ENCODE measurements at regions not wholly inside any gene's neighbourhood (a gene's known extent, or its start where the extent isn't known, plus 50 kb on each side); places are given as distances from the start of the nearest gene placed in this dataset.
"Not testable (repeated sequence)": the region's sequence is repeated elsewhere in the genome, so short reads cannot be mapped to it uniquely, and the experiment has no call there.

DNA sequence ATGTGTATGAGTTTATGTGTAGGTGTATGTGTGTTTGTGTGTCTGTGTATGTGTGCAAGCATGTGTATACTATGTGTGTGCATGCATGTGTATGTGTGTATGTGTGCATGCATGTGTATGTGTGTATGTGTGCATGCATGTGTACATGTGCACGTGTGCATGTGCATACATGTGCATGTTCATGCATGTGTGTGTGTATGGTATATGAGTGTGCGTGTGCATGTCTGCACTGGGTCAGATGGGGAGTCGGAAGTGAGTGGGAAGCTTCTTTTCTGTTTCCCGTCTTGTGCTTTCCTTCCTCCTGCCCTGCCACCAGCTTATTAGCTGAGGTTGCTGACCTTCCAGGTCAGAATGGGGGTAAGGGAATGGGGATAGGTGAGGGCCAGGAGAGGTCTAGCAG, 174.7 kb downstream of the MAP2K4 start:
- TF ChIP-seq, protein P1, sequence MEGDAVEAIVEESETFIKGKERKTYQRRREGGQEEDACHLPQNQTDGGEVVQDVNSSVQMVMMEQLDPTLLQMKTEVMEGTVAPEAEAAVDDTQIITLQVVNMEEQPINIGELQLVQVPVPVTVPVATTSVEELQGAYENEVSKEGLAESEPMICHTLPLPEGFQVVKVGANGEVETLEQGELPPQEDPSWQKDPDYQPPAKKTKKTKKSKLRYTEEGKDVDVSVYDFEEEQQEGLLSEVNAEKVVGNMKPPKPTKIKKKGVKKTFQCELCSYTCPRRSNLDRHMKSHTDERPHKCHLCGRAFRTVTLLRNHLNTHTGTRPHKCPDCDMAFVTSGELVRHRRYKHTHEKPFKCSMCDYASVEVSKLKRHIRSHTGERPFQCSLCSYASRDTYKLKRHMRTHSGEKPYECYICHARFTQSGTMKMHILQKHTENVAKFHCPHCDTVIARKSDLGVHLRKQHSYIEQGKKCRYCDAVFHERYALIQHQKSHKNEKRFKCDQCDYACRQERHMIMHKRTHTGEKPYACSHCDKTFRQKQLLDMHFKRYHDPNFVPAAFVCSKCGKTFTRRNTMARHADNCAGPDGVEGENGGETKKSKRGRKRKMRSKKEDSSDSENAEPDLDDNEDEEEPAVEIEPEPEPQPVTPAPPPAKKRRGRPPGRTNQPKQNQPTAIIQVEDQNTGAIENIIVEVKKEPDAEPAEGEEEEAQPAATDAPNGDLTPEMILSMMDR (IDR thresholded peaks at IDR 0.05; ENCODE audit: insufficient read depth, missing control alignments), result no peak
- no peak for DNase-seq (ENCODE audit: insufficient read length, low spot score)
- FAIRE-seq, result no peak

- FAIRE-seq (no peak), DNase-seq (ENCODE audit: insufficient read length, low spot score) (no peak)
- TF ChIP-seq, protein P1 (IDR thresholded peaks at IDR 0.05; ENCODE audit: insufficient read depth, missing control alignments), result no peak
Measured at GRCh38 chr17:12201294-12201880, 180.7 kb downstream of the MAP2K4 start.

GRCh38 chr17:12209632-12210191, 189.0 kb downstream of the MAP2K4 start:
- no peak for FAIRE-seq
- DNase-seq (ENCODE audit: insufficient read length, low spot score), result no peak
- TF ChIP-seq, protein P1 (IDR thresholded peaks at IDR 0.05; ENCODE audit: insufficient read depth, missing control alignments), result no peak

DNA sequence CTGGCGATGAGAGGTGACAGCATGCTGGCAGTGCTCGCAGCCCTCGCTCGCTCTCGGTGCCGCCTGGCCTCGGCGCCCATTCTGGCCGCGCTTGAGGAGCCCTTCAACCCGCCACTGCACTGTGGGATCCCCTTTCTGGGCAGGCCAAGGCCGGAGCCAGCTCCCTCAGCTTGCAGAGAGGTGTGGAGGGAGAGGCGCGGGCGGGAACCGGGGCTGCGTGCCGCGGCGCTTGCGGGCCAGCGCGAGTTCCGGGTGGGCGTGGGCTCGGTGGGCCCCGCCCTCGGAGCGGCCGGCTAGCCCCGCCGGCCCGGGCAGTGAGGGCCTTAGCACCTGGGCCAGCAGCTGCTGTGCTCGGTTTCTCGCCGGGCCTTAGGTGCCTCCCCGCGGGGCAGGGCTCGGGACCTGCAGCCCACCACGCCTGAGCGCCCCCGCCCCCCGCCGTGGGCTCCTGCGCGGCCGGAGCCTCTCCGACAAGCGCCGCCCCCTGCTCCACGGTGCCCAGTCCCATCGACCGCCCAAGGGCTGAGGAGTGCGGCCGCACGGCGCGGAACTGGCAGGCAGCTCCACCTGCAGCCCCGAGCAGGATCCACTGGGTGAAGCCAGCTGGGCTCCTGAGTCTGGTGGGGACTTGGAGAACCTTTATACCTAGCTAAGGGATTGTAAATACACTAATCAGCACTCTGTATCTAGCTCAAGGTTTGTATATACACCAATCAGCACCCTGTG, 200.2 kb downstream of the MAP2K4 start:
- DNase-seq (ENCODE audit: insufficient read length, low spot score); FAIRE-seq: not testable (repeated sequence)

DNA sequence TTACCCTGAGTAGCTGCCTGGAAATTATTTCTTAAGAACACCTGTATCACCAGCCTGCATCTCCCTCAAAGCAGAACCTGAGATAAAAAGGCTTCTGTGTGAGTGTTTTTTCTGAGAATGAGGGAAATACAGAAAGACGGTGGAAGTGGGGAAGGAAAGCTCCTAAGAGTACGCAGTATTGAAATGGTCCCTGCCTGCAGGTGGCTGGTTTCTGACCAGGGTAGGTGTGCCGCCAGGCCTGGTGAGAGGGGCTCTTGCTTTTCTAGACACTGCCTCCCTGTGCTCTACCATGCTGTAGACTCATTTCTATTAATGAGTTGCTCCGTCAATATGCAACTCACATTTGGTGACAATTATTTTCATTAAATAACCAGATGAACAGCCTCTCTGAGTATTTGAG, 201.7 kb downstream of the MAP2K4 start:
- no peak for FAIRE-seq
- no peak for DNase-seq (ENCODE audit: insufficient read length, low spot score)
- TF ChIP-seq, protein P1 (IDR thresholded peaks at IDR 0.05; ENCODE audit: insufficient read depth, missing control alignments), result no peak

DNA sequence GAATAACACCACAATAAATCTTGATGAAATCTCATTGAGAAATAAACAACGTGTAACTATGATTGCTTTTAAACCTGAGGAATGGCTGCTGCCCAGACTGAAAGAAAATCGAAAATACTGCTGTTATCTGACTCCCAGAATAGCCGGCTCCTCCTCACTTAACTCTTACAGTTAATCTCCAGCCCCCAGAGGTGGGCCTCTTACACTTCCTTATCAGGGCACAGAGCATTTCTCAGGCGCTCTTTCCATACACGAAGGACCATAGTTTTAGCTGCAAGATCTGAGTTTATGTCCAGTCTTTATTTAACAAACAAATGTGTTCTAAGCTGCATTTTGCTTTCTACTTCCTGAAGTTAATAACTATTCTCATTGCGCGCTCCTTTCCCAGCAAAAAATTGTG, 206.9 kb downstream of the MAP2K4 start:
- FAIRE-seq (no peak), DNase-seq (ENCODE audit: insufficient read length, low spot score) (no peak)
- TF ChIP-seq, protein P1 (IDR thresholded peaks at IDR 0.05; ENCODE audit: insufficient read depth, missing control alignments), result no peak

- FAIRE-seq (no peak), DNase-seq (ENCODE audit: insufficient read length, low spot score) (no peak)
- TF ChIP-seq, protein P1 (IDR thresholded peaks at IDR 0.05; ENCODE audit: insufficient read depth, missing control alignments), result no peak
Measured at GRCh38 chr17:12229335-12229734, 208.7 kb downstream of the MAP2K4 start.
